ENCODE measurements at regions not wholly inside any gene's neighbourhood (a gene's known extent, or its start where the extent isn't known, plus 50 kb on each side); places are given as distances from the start of the nearest gene placed in this dataset.

- Histone ChIP-seq H3K36me3 (ENCODE audit: control insufficient read depth, insufficient read depth, low read length) (no peaks in the 10 kb centered on the region), H3K4me3 (ENCODE audit: low read depth in 2 of 2, low read length in 2 of 2) (no peak overlapping the region), H3K9me3 (ENCODE audit: control insufficient read depth, insufficient read depth, low read depth, low read length) (no peaks in the 10 kb centered on the region), H3K27me3 (ENCODE audit: control insufficient read depth, insufficient read depth, low read length) (no peaks in the 10 kb centered on the region), H3K27ac (ENCODE audit: low read length) (no peak overlapping the region), H3K4me1 (ENCODE audit: control insufficient read depth, insufficient read depth, low read length) (no peaks in the 10 kb centered on the region)
- TF ChIP-seq CTCF (IDR thresholded peaks at IDR 0.05) (no peak), SIN3A (IDR thresholded peaks at IDR 0.05; ENCODE audit: borderline replicate concordance, insufficient read depth, low read depth, low read length) (no peak), REST (IDR thresholded peaks at IDR 0.05; ENCODE audit: insufficient read depth in 1 of 2, low read depth in 2 of 2, low read length in 1 of 2) (no peak), TCF7L2 (IDR thresholded peaks at IDR 0.05; ENCODE audit: low read depth, low read length) (no peak), POLR2AphosphoS5 (IDR thresholded peaks at IDR 0.05; ENCODE audit: low read depth, low read length) (no peak)
- DNase-seq (ENCODE audit: low read depth, low spot score): no peak
- ChIA-PET CTCF (no interaction called here), POLR2A (no interaction called here)
- intact Hi-C loops (cut with micrococcal nuclease; ENCODE audit: unreplicated experiment) (no loop called here), in situ Hi-C loops (cut with HindIII; ENCODE audit: low pct_unique_long_range_greater_than_20kb, low sequenced_read_pairs) (no loop called here)
- ATAC-seq: no peak
- BruUV-seq (replicated peaks): no TSS peak
Observed at GRCh38 chr4:160283081-160283480, 1180.2 kb downstream of the RAPGEF2 start.

GRCh38 chr4:160284516-160284915 lies 1181.6 kb downstream of the RAPGEF2 start:
- Histone ChIP-seq H3K27me3 (ENCODE audit: control insufficient read depth, insufficient read depth, low read length) (no peaks in the 10 kb centered on the region), H3K36me3 (ENCODE audit: control insufficient read depth, insufficient read depth, low read length) (no peaks in the 10 kb centered on the region), H3K9me3 (ENCODE audit: control insufficient read depth, insufficient read depth, low read depth, low read length) (no peaks in the 10 kb centered on the region), H3K27ac (ENCODE audit: low read length) (no peak overlapping the region), H3K4me3 (ENCODE audit: low read depth in 2 of 2, low read length in 2 of 2) (no peak overlapping the region), H3K4me1 (ENCODE audit: control insufficient read depth, insufficient read depth, low read length) (no peaks in the 10 kb centered on the region)
- no peak for DNase-seq (ENCODE audit: low read depth, low spot score)
- BruUV-seq (replicated peaks): no TSS peak
- ChIA-PET POLR2A (no interaction called here), CTCF (no interaction called here)
- intact Hi-C loops (cut with micrococcal nuclease; ENCODE audit: unreplicated experiment): no loop called here
- no peak for ATAC-seq
- in situ Hi-C loops (cut with HindIII; ENCODE audit: low pct_unique_long_range_greater_than_20kb, low sequenced_read_pairs): no loop called here
- TF ChIP-seq SIN3A (IDR thresholded peaks at IDR 0.05; ENCODE audit: borderline replicate concordance, insufficient read depth, low read depth, low read length) (no peak), POLR2AphosphoS5 (IDR thresholded peaks at IDR 0.05; ENCODE audit: low read depth, low read length) (no peak), TCF7L2 (IDR thresholded peaks at IDR 0.05; ENCODE audit: low read depth, low read length) (no peak), CTCF (IDR thresholded peaks at IDR 0.05) (no peak), REST (IDR thresholded peaks at IDR 0.05; ENCODE audit: insufficient read depth in 1 of 2, low read depth in 2 of 2, low read length in 1 of 2) (no peak)

Data from Panc1 (cell line).